ENCODE measurements at regions not wholly inside any gene's neighbourhood (a gene's known extent, or its start where the extent isn't known, plus 50 kb on each side); places are given as distances from the start of the nearest gene placed in this dataset.

- TF ChIP-seq ZNF512 (tag; IDR thresholded peaks at IDR 0.05) (no peak), BHLHE40 (IDR thresholded peaks at IDR 0.05; ENCODE audit: low read length) (no peak)
Measured at GRCh38 chrX:118179718-118180117, 63.1 kb upstream of the KLHL13 start.
